Stimulated activated effector memory CD8-positive, alpha-beta T cell treated with anti-CD3 and anti-CD28 coated beads, Interleukin-12 subunit alpha, Interleukin-12 subunit beta, amount 100 ng/mL, for 72 hours (primary cell): ENCODE measurements at regions not wholly inside any gene's neighbourhood (a gene's known extent, or its start where the extent isn't known, plus 50 kb on each side); places are given as distances from the start of the nearest gene placed in this dataset.
"Not testable (repeated sequence)": the region's sequence is repeated elsewhere in the genome, so short reads cannot be mapped to it uniquely, and the experiment has no call there.

ENCODE experiments used
- ATAC-seq: fragments of 150-1000 bp; cut with Tn5 transposase; 2 replicates; pipeline ENCODE4 v1.10.0; 2021
- DNase-seq, 2 donors: peaks; one replicate each; pipeline ENCODE4 v3.0.0; 2021 to 2022; ENCODE audit warnings: low spot score in 2 of 2
- H3K27ac Mint-ChIP-seq: one replicate; pipeline ENCODE4 v1.8.0; 2022; ENCODE audit warnings: mild to moderate bottlenecking, mixed read lengths
- H3K36me3 Mint-ChIP-seq: one replicate; pipeline ENCODE4 v1.8.0; 2022; ENCODE audit warnings: mild to moderate bottlenecking, mixed read lengths
- H3K4me1 Mint-ChIP-seq: one replicate; pipeline ENCODE4 v1.8.0; 2022; ENCODE audit warnings: mixed read lengths
- H3K4me3 Mint-ChIP-seq: one replicate; pipeline ENCODE4 v1.8.0; 2022; ENCODE audit warnings: mild to moderate bottlenecking, mixed read lengths
- H3K9me3 Mint-ChIP-seq: one replicate; pipeline ENCODE4 v1.8.0; 2022; ENCODE audit warnings: mixed read lengths

DNA sequence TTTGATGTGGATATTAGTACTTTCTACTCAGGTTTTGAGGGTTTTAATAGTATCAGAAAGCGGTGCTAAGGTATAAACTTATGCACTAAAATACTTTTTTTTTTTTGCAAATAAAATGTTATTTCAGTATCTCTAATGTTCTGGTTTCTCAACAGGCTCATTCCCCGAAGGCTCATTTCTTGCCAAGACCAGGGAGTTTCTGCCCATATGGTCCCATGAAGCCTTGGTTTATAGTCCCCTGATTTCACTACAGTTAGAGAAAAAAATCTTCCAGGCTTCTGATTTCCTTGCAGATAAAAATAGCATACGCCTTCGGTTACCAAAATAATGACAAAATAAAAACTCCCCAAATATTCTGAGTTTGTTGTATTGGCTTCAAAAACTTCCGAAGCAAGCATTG lies 814.2 kb upstream of the PABPC4L start:
- H3K36me3 Mint-ChIP-seq: no peaks in the 10 kb centered on the region
- ATAC-seq: no peak

DNA sequence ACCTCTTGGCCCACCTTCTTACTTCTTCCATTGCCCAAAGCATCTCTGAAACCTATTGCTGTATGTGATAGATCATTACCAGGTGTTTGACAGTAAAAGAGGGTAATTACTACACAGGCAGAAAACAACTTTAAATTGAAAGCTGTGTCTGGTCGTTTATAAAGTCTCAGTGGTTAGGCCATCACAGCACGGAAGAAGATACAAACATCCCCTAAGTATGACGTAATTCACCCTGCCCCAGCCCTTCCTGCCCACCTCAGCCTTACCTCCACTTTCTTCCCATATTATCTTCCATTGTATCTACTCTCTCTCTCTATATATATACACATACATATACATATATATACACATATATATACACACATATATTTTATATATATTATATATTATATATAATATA lies 805.8 kb upstream of the PABPC4L start:
- DNase-seq (no peak), ATAC-seq (no peak)
- H3K27ac Mint-ChIP-seq: no peak overlapping the region
- H3K4me3 Mint-ChIP-seq: no peak overlapping the region
- H3K4me1 Mint-ChIP-seq: no peaks in the 10 kb centered on the region
- H3K9me3 Mint-ChIP-seq: peaks cover 13% of the 10 kb centered on the region
- no peaks in the 10 kb centered on the region for H3K36me3 Mint-ChIP-seq

More for the DNA sequence above, 814.2 kb upstream of the PABPC4L start:
- Mint-ChIP-seq H3K27ac (no peak overlapping the region), H3K4me1 (no peaks in the 10 kb centered on the region), H3K9me3 (peaks cover 9% of the 10 kb centered on the region), H3K4me3 (no peak overlapping the region)
- no peak for DNase-seq

DNA sequence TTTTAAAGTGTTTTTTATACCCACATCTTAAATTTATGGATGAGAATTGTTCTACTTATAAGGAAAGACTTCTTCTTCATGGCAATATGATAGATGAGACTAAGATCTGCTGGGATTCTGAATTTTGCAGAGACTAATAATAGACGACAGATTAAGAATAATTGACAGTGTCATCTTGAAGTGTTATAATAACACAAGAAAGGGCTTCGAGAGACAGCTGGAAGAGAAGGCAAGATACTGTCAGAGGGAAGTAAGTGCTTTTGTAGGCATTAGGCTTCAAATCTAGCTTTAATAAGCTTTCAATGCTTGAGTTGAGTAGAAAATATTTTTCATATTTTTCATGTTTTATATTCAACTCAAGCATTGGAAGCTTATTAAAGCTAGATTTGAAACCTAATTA lies 797.6 kb upstream of the PABPC4L start:
- Mint-ChIP-seq H3K4me1 (no peaks in the 10 kb centered on the region), H3K36me3 (no peaks in the 10 kb centered on the region), H3K4me3 (no peak overlapping the region), H3K27ac (no peak overlapping the region), H3K9me3 (peaks cover 9% of the 10 kb centered on the region)
- no peak for DNase-seq
- ATAC-seq: no peak

DNA sequence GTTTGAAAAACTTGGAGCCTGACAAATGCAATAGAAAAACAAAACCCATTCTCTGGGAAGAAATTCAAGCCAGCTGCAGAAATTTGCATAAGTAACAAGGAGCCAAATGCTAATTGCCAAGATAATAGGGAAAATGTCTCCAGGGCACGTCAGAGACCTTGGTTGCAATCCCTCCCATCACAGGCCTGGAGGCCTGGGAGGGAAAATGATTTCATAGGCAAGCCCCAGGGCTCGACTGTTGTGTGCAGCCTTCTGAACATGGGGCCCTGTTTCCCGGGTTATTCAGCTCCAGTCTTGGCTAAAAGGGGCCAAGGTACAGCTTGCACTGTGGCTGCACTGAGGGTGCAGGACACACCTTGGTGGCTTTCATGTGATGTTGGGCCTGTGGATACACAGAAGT lies 760.4 kb upstream of the PABPC4L start:
- Mint-ChIP-seq H3K36me3 (no peaks in the 10 kb centered on the region), H3K27ac (no peak overlapping the region), H3K4me3 (no peak overlapping the region), H3K4me1 (no peaks in the 10 kb centered on the region), H3K9me3 (peaks cover 17% of the 10 kb centered on the region)
- no peak for ATAC-seq
- no peak for DNase-seq

DNA sequence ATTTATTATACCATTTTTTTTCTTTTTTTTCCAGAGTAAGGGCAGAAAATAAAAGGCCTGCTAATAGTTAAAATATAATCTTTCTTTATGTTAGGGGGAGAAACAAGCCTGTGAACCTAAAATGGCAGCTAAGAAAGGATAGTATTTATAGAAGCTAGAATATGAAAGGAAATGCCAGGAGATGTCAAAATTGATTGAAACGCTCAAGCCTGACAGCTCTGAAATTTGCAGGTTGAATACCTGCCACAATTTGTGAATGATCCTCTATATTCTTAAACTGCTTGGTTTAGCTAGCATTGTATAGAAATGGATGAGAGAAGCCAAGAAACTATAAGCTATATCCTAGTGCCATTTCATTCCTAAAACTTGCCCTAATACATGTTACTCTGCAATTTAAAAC lies 757.3 kb upstream of the PABPC4L start:
- Mint-ChIP-seq H3K4me1 (no peaks in the 10 kb centered on the region), H3K4me3 (no peak overlapping the region), H3K9me3 (peaks cover 18% of the 10 kb centered on the region), H3K27ac (no peak overlapping the region), H3K36me3 (no peaks in the 10 kb centered on the region)
- ATAC-seq (no peak), DNase-seq (no peak)

DNA sequence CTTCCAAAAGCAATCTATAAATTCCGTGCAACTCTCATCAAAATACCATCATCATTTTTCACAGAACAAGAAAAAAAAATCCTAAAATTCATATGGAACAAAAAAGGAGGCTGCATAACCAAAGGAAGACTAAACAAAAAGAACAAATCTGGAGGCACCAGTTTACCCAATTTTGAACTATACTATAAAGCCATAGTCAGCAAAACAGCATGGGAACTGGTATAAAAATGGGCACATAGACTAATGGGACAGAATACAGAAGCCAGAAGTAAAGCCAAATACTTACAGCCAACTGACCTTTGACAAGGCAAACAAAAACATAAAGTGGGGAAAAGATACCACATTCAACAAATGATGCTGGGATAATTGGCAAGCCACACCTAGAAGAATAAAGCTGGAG lies 753.5 kb upstream of the PABPC4L start:
- H3K9me3 Mint-ChIP-seq: peaks cover 17% of the 10 kb centered on the region
- DNase-seq (no peak), ATAC-seq (no peak)
- no peaks in the 10 kb centered on the region for H3K36me3 Mint-ChIP-seq
- no peaks in the 10 kb centered on the region for H3K4me1 Mint-ChIP-seq
- H3K4me3 Mint-ChIP-seq: no peak overlapping the region
- H3K27ac Mint-ChIP-seq: no peak overlapping the region

DNA sequence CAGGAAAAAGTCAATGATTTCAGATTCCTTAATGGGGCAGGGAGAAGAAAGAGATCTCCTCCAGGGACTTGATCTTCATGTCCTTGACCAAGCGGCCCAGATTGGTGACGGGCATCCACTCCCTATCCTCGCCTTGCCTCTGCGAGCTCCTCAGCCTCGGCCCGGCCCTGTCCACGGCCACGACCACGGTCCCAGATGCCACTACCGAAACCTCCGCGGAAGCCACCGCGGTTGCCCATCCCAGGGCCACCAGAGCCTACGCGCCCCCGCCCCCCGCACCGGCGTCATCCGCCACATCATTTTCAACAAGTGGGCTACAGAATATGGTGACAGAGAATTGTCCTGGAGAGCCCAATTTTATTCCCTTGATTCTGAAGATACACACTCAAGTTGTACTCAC lies 751.2 kb upstream of the PABPC4L start:
- Mint-ChIP-seq H3K9me3 (peaks cover 17% of the 10 kb centered on the region), H3K4me1 (no peaks in the 10 kb centered on the region), H3K27ac (no peak overlapping the region), H3K4me3 (no peak overlapping the region), H3K36me3 (no peaks in the 10 kb centered on the region)
- no peak for ATAC-seq
- no peak for DNase-seq

DNA sequence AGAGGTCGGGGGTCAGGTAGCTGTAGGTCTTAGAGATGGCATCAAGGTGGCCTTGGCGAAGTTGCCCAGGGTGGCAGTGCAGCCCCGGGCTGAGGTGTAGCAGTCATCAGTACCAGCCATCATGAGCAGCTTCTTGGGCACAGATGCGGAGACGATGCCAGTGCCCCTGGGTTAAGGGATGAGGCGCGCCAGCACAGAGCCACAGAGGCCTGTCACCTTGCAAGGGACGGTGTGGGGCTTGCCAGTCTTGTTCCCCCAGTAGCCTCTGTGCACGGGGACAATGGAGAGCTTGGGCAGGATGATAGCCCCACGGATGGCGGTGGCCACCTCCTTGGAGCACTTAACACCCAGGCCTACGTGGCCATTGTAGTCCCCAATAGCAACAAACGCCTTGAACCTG lies 750.7 kb upstream of the PABPC4L start:
- H3K27ac Mint-ChIP-seq: no peak overlapping the region

DNA sequence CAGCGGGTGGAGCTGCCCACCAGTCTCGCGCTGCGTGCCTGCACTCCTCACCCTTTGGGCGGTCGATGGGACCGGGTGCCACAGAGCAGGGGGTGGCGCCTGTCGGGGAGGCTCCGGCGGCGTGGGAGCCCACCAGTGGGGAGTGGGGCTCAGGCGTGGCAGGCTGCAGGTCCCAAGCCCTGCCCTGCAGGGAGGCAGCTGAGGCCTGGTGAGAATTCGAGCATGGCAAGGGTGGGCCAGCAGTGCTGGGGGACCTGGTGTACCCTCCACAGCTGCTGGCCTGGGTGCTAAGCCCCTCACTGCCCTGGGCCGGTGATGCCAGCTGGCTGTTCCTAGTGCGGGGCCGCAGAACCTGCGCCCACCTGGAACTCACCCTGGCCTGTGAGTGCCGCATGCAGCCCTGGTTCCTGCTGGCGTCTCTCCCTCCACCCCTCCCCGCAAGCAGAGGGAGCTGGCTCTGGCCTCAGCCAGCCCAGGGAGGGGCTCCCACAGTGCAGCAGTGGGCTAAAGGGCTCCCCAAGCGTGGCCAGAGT lies 746.6 kb upstream of the PABPC4L start:
- H3K9me3 Mint-ChIP-seq: peaks cover 11% of the 10 kb centered on the region

More for the DNA sequence above, 750.7 kb upstream of the PABPC4L start:
- Mint-ChIP-seq H3K36me3 (no peaks in the 10 kb centered on the region), H3K4me1 (no peaks in the 10 kb centered on the region), H3K9me3 (peaks cover 17% of the 10 kb centered on the region), H3K4me3 (no peak overlapping the region)
- DNase-seq (no peak), ATAC-seq (no peak)

DNA sequence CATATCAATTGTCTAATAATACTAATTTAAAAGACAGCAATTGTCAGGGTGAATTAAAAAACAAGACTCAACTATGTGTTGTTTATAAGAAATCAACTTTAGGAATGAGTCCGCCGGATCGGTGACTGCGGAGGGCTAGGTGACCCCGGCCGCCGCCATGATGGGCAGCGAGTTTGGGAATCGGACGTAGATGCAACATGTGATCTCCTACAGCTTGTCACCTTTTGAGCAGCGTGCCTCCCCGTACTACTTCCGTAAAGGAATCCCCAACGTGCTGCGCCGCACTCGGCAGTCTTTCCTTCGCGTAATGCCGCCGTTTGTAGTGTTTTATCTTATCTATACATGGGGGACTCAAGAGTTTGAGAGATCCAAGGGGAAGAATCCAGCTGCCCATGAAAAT lies 742.5 kb upstream of the PABPC4L start:
- H3K9me3 Mint-ChIP-seq: peaks cover 20% of the 10 kb centered on the region
- no peak for ATAC-seq
- DNase-seq: no peak
- no peak overlapping the region for H3K4me3 Mint-ChIP-seq
- H3K27ac Mint-ChIP-seq: no peak overlapping the region
- no peaks in the 10 kb centered on the region for H3K4me1 Mint-ChIP-seq
- no peaks in the 10 kb centered on the region for H3K36me3 Mint-ChIP-seq

More for the DNA sequence above, 746.6 kb upstream of the PABPC4L start:
- Mint-ChIP-seq H3K4me3 (no peak overlapping the region), H3K4me1 (no peaks in the 10 kb centered on the region), H3K27ac (no peak overlapping the region), H3K36me3 (no peaks in the 10 kb centered on the region)
- DNase-seq (no peak), ATAC-seq (no peak)

DNA sequence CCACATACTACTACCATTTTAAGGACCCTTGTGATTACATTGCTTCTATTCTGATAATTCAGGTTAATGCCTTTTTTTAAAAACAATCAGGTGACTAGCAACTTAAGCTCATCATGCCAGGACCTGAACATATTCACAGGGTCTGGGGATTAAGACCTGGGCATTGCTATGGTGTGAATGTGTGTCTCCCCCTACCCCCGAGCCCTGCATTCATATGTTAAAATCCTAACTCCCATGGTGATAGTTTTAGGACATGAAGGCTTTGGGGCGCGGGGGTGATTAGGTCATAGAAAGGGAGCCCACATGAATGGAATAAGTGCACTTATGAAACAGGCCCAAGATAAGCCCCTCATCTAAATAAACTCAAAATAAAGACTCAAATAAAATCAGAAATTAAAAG lies 734.4 kb upstream of the PABPC4L start:
- ATAC-seq: no peak
- H3K9me3 Mint-ChIP-seq: peaks cover 8% of the 10 kb centered on the region

DNA sequence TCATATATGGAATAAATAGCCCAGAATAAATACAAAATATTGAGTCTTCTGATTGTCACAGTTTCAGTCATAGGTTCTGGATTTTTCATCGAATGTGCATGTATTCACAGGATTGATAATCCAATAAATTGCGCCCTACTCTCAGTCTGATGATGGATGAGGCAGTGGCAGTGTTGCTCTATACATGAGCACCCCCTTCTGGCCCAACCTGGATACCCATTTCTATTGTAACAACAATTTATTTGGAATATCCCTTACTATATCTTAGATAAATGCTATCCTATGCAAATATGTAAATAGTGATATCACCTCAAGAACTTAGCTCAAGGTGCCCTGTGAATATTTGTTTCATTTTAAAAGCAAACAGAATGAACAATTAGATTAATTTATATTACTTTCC lies 733.7 kb upstream of the PABPC4L start:
- Mint-ChIP-seq H3K4me3 (no peak overlapping the region), H3K36me3 (no peaks in the 10 kb centered on the region), H3K9me3 (peaks cover 8% of the 10 kb centered on the region), H3K4me1 (no peaks in the 10 kb centered on the region), H3K27ac (no peak overlapping the region)
- no peak for DNase-seq
- ATAC-seq: no peak

More for the DNA sequence above, 734.4 kb upstream of the PABPC4L start:
- Mint-ChIP-seq H3K36me3 (no peaks in the 10 kb centered on the region), H3K27ac (no peak overlapping the region), H3K4me1 (no peaks in the 10 kb centered on the region), H3K4me3 (no peak overlapping the region)
- DNase-seq: no peak

DNA sequence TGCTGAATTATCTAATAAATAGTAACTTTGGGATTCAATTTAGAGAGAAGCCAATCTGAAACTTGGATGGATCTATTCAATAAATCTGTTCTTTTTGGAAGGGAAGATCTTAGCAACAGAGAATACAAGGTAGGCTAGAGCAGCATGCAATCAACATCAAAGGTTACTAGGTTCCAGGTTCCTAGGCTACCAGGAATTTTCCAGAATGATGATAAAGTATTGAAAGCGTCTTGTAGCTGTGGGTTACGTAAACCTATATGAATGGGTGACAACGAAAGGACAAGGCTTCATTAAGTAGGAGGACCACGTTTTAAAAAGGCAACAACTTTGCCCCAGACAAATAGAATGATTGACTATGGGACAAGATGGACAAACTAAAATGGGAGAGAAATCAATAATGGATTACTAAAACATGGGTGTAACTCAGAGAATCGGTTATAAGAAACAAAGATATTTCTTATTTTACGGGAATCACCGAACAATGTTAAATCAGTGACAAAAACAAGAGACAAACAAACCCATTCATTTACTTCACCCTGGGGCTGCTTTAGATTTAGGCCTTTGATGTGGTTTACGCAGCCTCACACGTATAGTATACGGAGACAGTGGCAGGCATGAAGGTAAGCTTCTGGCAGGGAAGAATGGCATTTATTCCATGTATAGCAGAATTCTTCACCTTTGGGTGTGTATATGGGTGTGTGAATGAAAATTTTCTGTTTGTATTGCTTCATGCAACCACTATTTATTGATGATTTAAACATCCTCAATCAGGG lies 732.6 kb upstream of the PABPC4L start:
- ATAC-seq (no peak), DNase-seq (no peak)
- Mint-ChIP-seq H3K4me1 (no peaks in the 10 kb centered on the region), H3K27ac (no peak overlapping the region), H3K4me3 (no peak overlapping the region), H3K36me3 (no peaks in the 10 kb centered on the region), H3K9me3 (peaks cover 7% of the 10 kb centered on the region)

DNA sequence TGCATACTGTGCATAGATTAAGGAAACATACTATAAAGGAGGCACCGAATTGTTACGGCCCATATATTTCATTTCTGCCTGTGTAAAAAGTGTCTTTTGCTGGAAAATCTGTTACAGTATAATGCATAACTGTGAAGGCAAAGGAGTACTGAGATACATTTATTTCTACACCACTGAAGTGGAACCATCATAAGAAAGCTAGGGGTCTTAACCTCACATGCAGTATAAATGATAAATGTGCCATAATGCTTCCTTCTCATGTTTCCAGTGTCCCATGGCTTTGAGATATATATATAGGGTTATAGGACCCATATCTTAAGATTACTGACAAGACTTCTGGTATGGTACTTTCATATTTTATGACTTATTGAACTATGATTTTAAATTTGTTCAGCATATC lies 713.8 kb upstream of the PABPC4L start:
- DNase-seq: no peak
- no peak for ATAC-seq
- Mint-ChIP-seq H3K36me3 (no peaks in the 10 kb centered on the region), H3K4me3 (no peak overlapping the region), H3K9me3 (peaks cover 14% of the 10 kb centered on the region), H3K27ac (no peak overlapping the region), H3K4me1 (no peaks in the 10 kb centered on the region)

DNA sequence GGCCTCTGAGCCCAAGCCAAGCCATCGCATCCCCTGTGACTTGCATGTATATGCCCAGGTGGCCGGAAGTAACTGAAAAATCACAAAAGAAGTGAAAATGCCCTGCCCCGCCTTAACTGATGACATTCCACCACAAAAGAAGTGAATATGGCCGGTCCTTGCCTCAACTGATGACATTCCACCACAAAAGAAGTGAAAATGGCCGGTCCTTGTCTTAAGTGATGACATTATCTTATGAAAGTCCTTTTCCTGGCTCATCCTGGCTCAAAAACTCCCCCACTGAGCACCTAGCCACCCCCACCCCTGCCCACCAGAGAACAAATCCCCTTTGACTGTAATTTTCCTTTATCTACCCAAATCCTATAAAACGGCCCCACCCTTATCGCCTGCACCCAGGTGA lies 712.7 kb upstream of the PABPC4L start:
- H3K9me3 Mint-ChIP-seq: peaks cover 12% of the 10 kb centered on the region
- H3K4me3 Mint-ChIP-seq, H3K4me1 Mint-ChIP-seq, H3K36me3 Mint-ChIP-seq, DNase-seq, H3K27ac Mint-ChIP-seq, ATAC-seq: not testable (repeated sequence)

DNA sequence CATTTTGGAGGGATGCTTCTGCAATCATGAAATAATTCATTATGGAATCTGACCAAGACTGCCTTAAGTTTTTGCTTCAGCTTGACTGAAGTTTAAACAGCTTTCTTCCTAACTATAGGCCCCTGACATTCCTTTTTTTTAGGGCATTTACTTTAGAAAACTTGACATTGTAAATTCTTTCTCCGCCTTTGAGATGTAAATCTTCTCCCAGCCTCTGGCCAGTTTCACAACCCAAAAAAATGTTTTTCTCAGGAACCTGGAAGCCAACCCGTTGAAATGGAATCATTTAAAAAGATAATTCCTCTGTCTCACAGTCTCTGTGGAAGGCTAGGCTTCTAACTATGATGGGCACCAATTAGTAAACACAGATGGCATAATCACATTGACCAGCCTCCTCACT lies 710.4 kb upstream of the PABPC4L start:
- Mint-ChIP-seq H3K27ac (no peak overlapping the region), H3K36me3 (no peaks in the 10 kb centered on the region), H3K4me3 (no peak overlapping the region), H3K4me1 (no peaks in the 10 kb centered on the region), H3K9me3 (peaks cover 9% of the 10 kb centered on the region)
- DNase-seq (no peak), ATAC-seq (no peak)
